ENCODE measurements at regions not wholly inside any gene's neighbourhood (a gene's known extent, or its start where the extent isn't known, plus 50 kb on each side); places are given as distances from the start of the nearest gene placed in this dataset.

- Histone ChIP-seq H3K4me1 (no peaks in the 10 kb centered on the region), H3K27me3 (replicated peaks in 1 of 7) (no peaks in the 10 kb centered on the region), H3K9me3 (peaks cover 0 to 11% (median 0%) of the 10 kb centered on the region in 8 donors), H3K4me3 (no peak overlapping the region), H3K36me3 (no peaks in the 10 kb centered on the region), H3K27ac (no peak overlapping the region)
- DNase-seq: no peak
- intact Hi-C loops (cut with DNase I; ENCODE audit: low total_unique reads): no loop called here
- no peak for TF ChIP-seq POLR2A (IDR thresholded peaks at IDR 0.05)
- TF ChIP-seq CTCF (IDR thresholded peaks at IDR 0.05 in 8 of 11, conservative IDR thresholded peaks at IDR 0.05 in 3 of 11): no peak
- no peak for TF ChIP-seq POLR2AphosphoS5 (IDR thresholded peaks at IDR 0.05)
- WGBS, 5 donors: 49 to 85% (median 69%) methylated on average over 2 of the region's 2 CpGs
Observed at GRCh38 chr4:42747971-42748370, 91.1 kb upstream of the ATP8A1 start.

GRCh38 chr4:42736527-42737195 lies 79.8 kb upstream of the ATP8A1 start:
- intact Hi-C loops (cut with DNase I; ENCODE audit: low total_unique reads): no loop called here

DNA sequence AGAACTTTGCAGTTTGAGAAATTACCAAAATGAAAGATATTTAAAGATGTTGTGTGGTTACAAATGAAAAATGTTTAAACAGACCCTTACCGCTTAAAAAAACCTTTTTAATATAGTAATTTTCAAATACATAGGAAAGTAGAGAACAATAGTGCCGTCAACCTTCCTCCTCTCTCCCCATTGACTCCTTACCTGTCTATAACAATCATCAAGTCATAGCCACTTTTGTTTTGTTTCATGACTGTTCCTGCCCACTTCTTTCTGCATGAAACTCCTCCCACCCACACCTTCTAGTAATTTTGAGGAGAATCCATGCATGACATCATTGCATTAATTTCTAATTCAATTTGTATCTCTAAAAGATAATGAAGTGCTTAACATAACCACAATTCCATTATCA lies 76.5 kb upstream of the ATP8A1 start:
- no peak for TF ChIP-seq CTCF (IDR thresholded peaks at IDR 0.05 in 8 of 11, conservative IDR thresholded peaks at IDR 0.05 in 3 of 11)
- intact Hi-C loops (cut with DNase I; ENCODE audit: low total_unique reads): no loop called here
- no peak overlapping the region for H3K27ac ChIP-seq
- H3K4me3 ChIP-seq: no peak overlapping the region
- no peaks in the 10 kb centered on the region for H3K27me3 ChIP-seq (replicated peaks in 1 of 7)
- H3K4me1 ChIP-seq: no peaks in the 10 kb centered on the region
- H3K36me3 ChIP-seq: no peaks in the 10 kb centered on the region
- 70 to 91% (median 72%) methylated on average over 2 of the region's 2 CpGs for WGBS, 5 donors
- DNase-seq: no peak
- peaks cover 0 to 25% (median 20%) of the 10 kb centered on the region in 8 donors for H3K9me3 ChIP-seq

More at GRCh38 chr4:42736527-42737195, 79.8 kb upstream of the ATP8A1 start:
- Histone ChIP-seq H3K27ac (no peak overlapping the region), H3K36me3 (no peaks in the 10 kb centered on the region), H3K9me3 (peaks cover 0 to 27% (median 19%) of the 10 kb centered on the region in 8 donors), H3K4me3 (no peak overlapping the region), H3K27me3 (replicated peaks in 1 of 7) (no peaks in the 10 kb centered on the region), H3K4me1 (no peaks in the 10 kb centered on the region)
- TF ChIP-seq POLR2A (IDR thresholded peaks at IDR 0.05): no peak
- TF ChIP-seq CTCF (IDR thresholded peaks at IDR 0.05 in 8 of 11, conservative IDR thresholded peaks at IDR 0.05 in 3 of 11): no peak
- TF ChIP-seq POLR2AphosphoS5 (IDR thresholded peaks at IDR 0.05): no peak
- no peak for DNase-seq
- whole genome bisulfite sequencing, 5 donors: 91 to 96% (median 94%) methylated on average over 5 of the region's 5 CpGs

GRCh38 chr4:42732776-42733175 lies 75.9 kb upstream of the ATP8A1 start:
- intact Hi-C loops (cut with DNase I; ENCODE audit: low total_unique reads): no loop called here
- TF ChIP-seq CTCF (IDR thresholded peaks at IDR 0.05 in 8 of 11, conservative IDR thresholded peaks at IDR 0.05 in 3 of 11) (no peak), POLR2AphosphoS5 (IDR thresholded peaks at IDR 0.05) (no peak), POLR2A (IDR thresholded peaks at IDR 0.05) (no peak)

More at GRCh38 chr4:42732776-42733175, 75.9 kb upstream of the ATP8A1 start:
- Histone ChIP-seq H3K9me3 (peaks cover 0 to 19% (median 15%) of the 10 kb centered on the region in 8 donors), H3K4me3 (no peak overlapping the region), H3K27ac (no peak overlapping the region), H3K4me1 (no peaks in the 10 kb centered on the region), H3K27me3 (replicated peaks in 1 of 7) (no peaks in the 10 kb centered on the region), H3K36me3 (no peaks in the 10 kb centered on the region)
- DNase-seq: no peak
- WGBS, 5 donors: 86 to 92% (median 88%) methylated on average over 5 of the region's 5 CpGs
